H1 (cell line): ENCODE measurements at regions not wholly inside any gene's neighbourhood (a gene's known extent, or its start where the extent isn't known, plus 50 kb on each side); places are given as distances from the start of the nearest gene placed in this dataset.

Experiments
- CTCF ChIA-PET: fragments of 300-600 bp; sonication (Branson Sonifier 250); formaldehyde crosslinking; loops from one replicate; lab custom pipeline; 2021; ENCODE audit not compliant: partially characterized antibody; lab: Charles Lee
- POLR2A ChIA-PET: fragments of 300-600 bp; sonication (Branson Sonifier 250); formaldehyde crosslinking; loops from one replicate; lab custom pipeline; 2021; ENCODE audit warnings: inconsistent platforms; ENCODE audit not compliant: partially characterized antibody; lab: Charles Lee
- DNase-seq, 2 experiments: peaks; one replicate each; pipeline versions ENCODE4 v3.0.0 to v3.0.0-alpha.2; 2010 to 2022; ENCODE audit warnings: low spot score in 2 of 2, low read depth in 1 of 2, mixed read lengths in 1 of 2
- FAIRE-seq: peaks from 2 replicates; lab custom pipeline; 2011; peaks lifted over from hg19 to GRCh38; lab: Jason Lieb, UNC
- H2AFZ ChIP-seq: 2 replicates; pipeline ENCODE4 v1.8.1; 2012; ENCODE audit warnings: low read length, inconsistent platforms
- H2AK5ac ChIP-seq: 2 replicates; pipeline ENCODE4 v1.6.1; 2013; ENCODE audit warnings: low read depth, low read length
- H2BK120ac ChIP-seq: replicated peaks from 2 replicates; pipeline ENCODE3; 2013; ENCODE audit warnings: low read depth, low read length, inconsistent platforms
- H2BK12ac ChIP-seq: 2 replicates; pipeline ENCODE4 v1.6.1; 2013; ENCODE audit warnings: low read depth, low read length
- H2BK15ac ChIP-seq: 2 replicates; pipeline ENCODE4 v1.6.1; 2013; ENCODE audit warnings: low read length
- H2BK20ac ChIP-seq: 2 replicates; pipeline ENCODE4 v1.6.1; 2013; ENCODE audit warnings: low read length
- H2BK5ac ChIP-seq: 2 replicates; pipeline ENCODE4 v1.6.1; 2013; ENCODE audit warnings: low read depth, low read length
- H3K14ac ChIP-seq: 2 replicates; pipeline ENCODE4 v1.6.1; 2013; ENCODE audit warnings: inconsistent platforms; ENCODE audit not compliant: insufficient read length
- H3K18ac ChIP-seq: 2 replicates; pipeline ENCODE4 v1.6.1; 2013; ENCODE audit warnings: low read length; ENCODE audit errors: extremely low read depth
- H3K23ac ChIP-seq: 2 replicates; pipeline ENCODE4 v1.6.1; 2013; ENCODE audit warnings: inconsistent platforms; ENCODE audit not compliant: insufficient read length
- H3K23me2 ChIP-seq: 2 replicates; pipeline ENCODE4 v1.6.1; 2013; ENCODE audit warnings: low read depth, low read length
- H3K27ac ChIP-seq: 2 replicates; pipeline ENCODE4 v1.6.1; 2011; ENCODE audit warnings: low read depth, low read length, inconsistent platforms
- H3K27me3 ChIP-seq, 4 experiments: replicated peaks in 1 of 4; 1 replicate in 1 of 4; 2 replicates in 3 of 4; pipeline versions ENCODE4 v1.6.1 to v1.8.1; 2011 to 2013; ENCODE audit warnings: low read length in 3 of 4, mild to moderate bottlenecking in 3 of 4, inconsistent platforms in 2 of 4, mixed read lengths in 2 of 4, moderate library complexity in 1 of 4; ENCODE audit not compliant: control insufficient read depth in 3 of 4, insufficient read depth in 3 of 4; ENCODE audit errors: extremely low read depth in 1 of 4
- H3K36me3 ChIP-seq, 4 experiments: 2 replicates each; pipeline versions ENCODE4 v1.6.1 to v1.8.1; 2011 to 2013; ENCODE audit warnings: mild to moderate bottlenecking in 4 of 4, low read length in 3 of 4, moderate library complexity in 2 of 4, control low read depth in 1 of 4, inconsistent platforms in 1 of 4; ENCODE audit not compliant: insufficient read depth in 4 of 4, control insufficient read depth in 2 of 4
- H3K4ac ChIP-seq: replicated peaks from 2 replicates; pipeline ENCODE3; 2013; ENCODE audit warnings: low read length, low read depth, mixed read lengths, inconsistent platforms; ENCODE audit not compliant: insufficient read length
- H3K4me1 ChIP-seq, 4 experiments: replicated peaks in 1 of 4; 1 replicate in 1 of 4; 2 replicates in 3 of 4; pipeline versions ENCODE4 v1.6.1 to v1.8.1; 2011 to 2013; ENCODE audit warnings: low read length in 3 of 4, inconsistent platforms in 2 of 4, mixed read lengths in 1 of 4; ENCODE audit not compliant: insufficient read depth in 4 of 4, control insufficient read depth in 3 of 4
- H3K4me2 ChIP-seq, 2 experiments: 2 replicates each; pipeline versions ENCODE4 v1.6.1 to v1.8.1; 2011 to 2013; ENCODE audit warnings: low read depth in 2 of 2, low read length in 2 of 2, control low read depth in 1 of 2, inconsistent platforms in 1 of 2, mild to moderate bottlenecking in 1 of 2; ENCODE audit not compliant: insufficient read depth in 1 of 2
- H3K4me3 ChIP-seq, 4 experiments: fragments of 200-600, 300-600 bp in 1 of 4; sonication (generic), shearing (Covaris generic), sonication (Bioruptor Twin) in 1 of 4; 2 replicates each; pipeline versions ENCODE4 v1.5.1 to v1.8.1; 2011 to 2016; ENCODE audit warnings: low read length in 4 of 4, low read depth in 3 of 4, control low read depth in 2 of 4, inconsistent platforms in 2 of 4, mild to moderate bottlenecking in 2 of 4, mixed read lengths in 1 of 4, moderate library complexity in 1 of 4; ENCODE audit not compliant: insufficient read depth in 2 of 4; ENCODE audit errors: extremely low read depth in 1 of 4
- H3K56ac ChIP-seq: replicated peaks from 2 replicates; pipeline ENCODE3; 2013; ENCODE audit warnings: low read depth, mild to moderate bottlenecking, mixed read lengths, low read length, inconsistent platforms; ENCODE audit not compliant: insufficient read length
- H3K79me1 ChIP-seq: 2 replicates; pipeline ENCODE4 v1.6.1; 2013; ENCODE audit warnings: low read depth, low read length, control low read depth
- H3K79me2 ChIP-seq, 2 experiments: 2 replicates each; pipeline versions ENCODE4 v1.6.1 to v1.8.1; 2012 to 2013; ENCODE audit warnings: low read length in 2 of 2, mild to moderate bottlenecking in 2 of 2, inconsistent platforms in 1 of 2; ENCODE audit not compliant: insufficient read depth in 2 of 2, control insufficient read depth in 1 of 2
- H3K9ac ChIP-seq, 4 experiments: replicated peaks in 1 of 4; 1 replicate in 1 of 4; 2 replicates in 3 of 4; pipeline versions ENCODE4 v1.6.1 to v1.8.1; 2011 to 2013; ENCODE audit warnings: low read depth in 3 of 4, low read length in 3 of 4, control low read depth in 2 of 4, mild to moderate bottlenecking in 2 of 4, moderate library complexity in 2 of 4, inconsistent platforms in 1 of 4; ENCODE audit errors: extremely low read depth in 1 of 4
- H3K9me3 ChIP-seq, 2 experiments: 2 replicates each; pipeline versions ENCODE4 v1.6.1 to v1.8.1; 2012 to 2013; ENCODE audit warnings: mild to moderate bottlenecking in 2 of 2, moderate library complexity in 2 of 2, control low read depth in 1 of 2, inconsistent platforms in 1 of 2, low read depth in 1 of 2, low read length in 1 of 2, mixed read lengths in 1 of 2; ENCODE audit not compliant: insufficient read depth in 2 of 2
- H4K20me1 ChIP-seq, 2 experiments: replicated peaks in 1 of 2; 2 replicates each; pipeline versions ENCODE3 to v1.8.1; 2011 to 2013; ENCODE audit warnings: inconsistent platforms in 2 of 2, low read length in 2 of 2, mild to moderate bottlenecking in 1 of 2; ENCODE audit not compliant: insufficient read depth in 2 of 2, control insufficient read depth in 1 of 2
- H4K5ac ChIP-seq: 2 replicates; pipeline ENCODE4 v1.6.1; 2013; ENCODE audit warnings: low read length, low read depth, mixed read lengths, inconsistent platforms; ENCODE audit not compliant: insufficient read length
- H4K8ac ChIP-seq: 2 replicates; pipeline ENCODE4 v1.8.0; 2013; ENCODE audit warnings: mild to moderate bottlenecking, moderate library complexity, low read length, inconsistent platforms; ENCODE audit not compliant: insufficient read depth; ENCODE audit errors: extremely low read depth
- H4K91ac ChIP-seq: replicated peaks from 2 replicates; pipeline ENCODE3; 2013; ENCODE audit warnings: low read length, mixed read lengths, inconsistent platforms; ENCODE audit not compliant: insufficient read length
- POLR2A ChIP-seq, 2 experiments: IDR thresholded peaks; 1 replicate in 1 of 2; 2 replicates in 1 of 2; pipeline ENCODE4 v1.6.1; 2011; ENCODE audit warnings: low read depth in 2 of 2, low read length in 2 of 2, mild to moderate bottlenecking in 2 of 2; ENCODE audit errors: control extremely low read depth in 1 of 2
- POLR2AphosphoS5 ChIP-seq: IDR thresholded peaks from 2 replicates; pipeline ENCODE4 v1.6.1; 2011; ENCODE audit warnings: low read depth, low read length
- POU5F1 ChIP-seq: IDR thresholded peaks from 2 replicates; pipeline ENCODE4 v1.6.1; 2011; ENCODE audit warnings: low read depth, mild to moderate bottlenecking, low read length, moderate library complexity
- RAD21 ChIP-seq, 2 experiments: IDR thresholded peaks in 1 of 2; conservative IDR thresholded peaks in 1 of 2; 2 replicates each; pipeline ENCODE4 v1.6.1; 2011; ENCODE audit warnings: low read depth in 2 of 2, low read length in 2 of 2, improper control_type of control experiment in 1 of 2, inconsistent platforms in 1 of 2, mild to moderate bottlenecking in 1 of 2, moderate library complexity in 1 of 2
- WGBS, 2 experiments: shearing (Covaris generic) in 1 of 2; methylation state at CpG; one replicate each; pipeline versions ENCODE4 v1.1.6 to v1.1.7; 2013 to 2015; ENCODE audit warnings: low lambda C conversion rate in 2 of 2, mixed read lengths in 2 of 2, inconsistent platforms in 1 of 2, low coverage in 1 of 2, missing lambda C conversion rate in 1 of 2; ENCODE audit not compliant: insufficient replicate concordance in 2 of 2, insufficient coverage in 1 of 2, insufficient read length in 1 of 2; ENCODE audit errors: extremely low coverage in 1 of 2, missing lambda C conversion rate in 1 of 2; 5-methylcytosine and 5-hydroxymethylcytosine counted together

GRCh38 chr2:17257189-17257909 is 260.9 kb downstream of the RAD51AP2 start:
- no peak overlapping the region for H3K9ac ChIP-seq
- no peaks in the 10 kb centered on the region for H3K79me2 ChIP-seq
- no peaks in the 10 kb centered on the region for H3K23me2 ChIP-seq
- DNase-seq (no peak), FAIRE-seq (no peak)
- no peak overlapping the region for H2AFZ ChIP-seq
- H2BK12ac ChIP-seq, result no peak overlapping the region
- no peak overlapping the region for H2BK15ac ChIP-seq
- H3K4ac ChIP-seq, result no peak overlapping the region
- H3K36me3 ChIP-seq, result no peaks in the 10 kb centered on the region
- H3K4me2 ChIP-seq, result no peak overlapping the region
- H4K20me1 ChIP-seq, result no peaks in the 10 kb centered on the region
- no peak overlapping the region for H2BK20ac ChIP-seq
- H3K23ac ChIP-seq, result no peak overlapping the region
- H3K79me1 ChIP-seq, result no peaks in the 10 kb centered on the region
- H3K4me3 ChIP-seq, result no peak overlapping the region
- no peaks in the 10 kb centered on the region for H3K9me3 ChIP-seq
- H3K14ac ChIP-seq, result no peak overlapping the region
- no peak overlapping the region for H2AK5ac ChIP-seq
- no peak overlapping the region for H2BK5ac ChIP-seq
- no peaks in the 10 kb centered on the region; a peak in 1 of 7 replicates for H3K27me3 ChIP-seq
- CTCF ChIA-PET, result interaction anchor here (0.6 to 1.0 kb wide), 2 partner anchors 69 to 89 kb away, joined by 3 read pairs; no protein-coding TSS in a partner anchor
- 71% methylated on average over 4 of the region's 4 CpGs; no CpG with 5 or more reads in 1 of the 2 experiments for WGBS, 2 experiments
- no peak overlapping the region for H3K27ac ChIP-seq
- no peak overlapping the region for H2BK120ac ChIP-seq
- H3K18ac ChIP-seq, result no peak overlapping the region
- H4K8ac ChIP-seq, result no peak overlapping the region
- H4K91ac ChIP-seq, result no peak overlapping the region
- no peaks in the 10 kb centered on the region; a peak in 1 of 7 replicates for H3K4me1 ChIP-seq
- POLR2A ChIA-PET, result no interaction called here
- no peak overlapping the region for H3K56ac ChIP-seq
- no peak overlapping the region for H4K5ac ChIP-seq
- no peak for TF ChIP-seq POLR2AphosphoS5
- TF ChIP-seq RAD21 (IDR thresholded peaks at IDR 0.05 in 1 of 2, conservative IDR thresholded peaks at IDR 0.05 in 1 of 2; ENCODE audit: low read depth in 2 of 2, low read length in 2 of 2), result no peak
- no peak for TF ChIP-seq POLR2A (IDR thresholded peaks at IDR 0.05; ENCODE audit: control extremely low read depth in 1 of 2, low read depth in 2 of 2, low read length in 2 of 2)
- TF ChIP-seq POU5F1, result no peak
